Motor neuron (in vitro differentiated cells): ENCODE measurements at regions not wholly inside any gene's neighbourhood (a gene's known extent, or its start where the extent isn't known, plus 50 kb on each side); places are given as distances from the start of the nearest gene placed in this dataset.
"Not testable (repeated sequence)": the region's sequence is repeated elsewhere in the genome, so short reads cannot be mapped to it uniquely, and the experiment has no call there.

Experiments used
- ATAC-seq, 8 experiments: fragments of 200-7000 bp; cut with Tn5 transposase; replicated peaks in 6 of 8; 2 replicates each; pipeline ENCODE4 v1.8.0; 2021; ENCODE audit warnings: mild to moderate bottlenecking in 8 of 8, moderate library complexity in 8 of 8
- H3K27ac ChIP-seq, 2 donors: fragments of 250-450 bp; sonication (Bioruptor Pico); 2 replicates each; pipeline ENCODE4 v1.9.0; 2021; ENCODE audit warnings: antibody characterized with exemption in 2 of 2, mild to moderate bottlenecking in 2 of 2, moderate library complexity in 1 of 2
- H3K4me1 ChIP-seq, 2 donors: fragments of 250-450 bp; sonication (Bioruptor Pico); replicated peaks in 1 of 2; 2 replicates each; pipeline ENCODE4 v1.6.1; 2021; ENCODE audit warnings: antibody characterized with exemption in 2 of 2, mild to moderate bottlenecking in 2 of 2, moderate library complexity in 1 of 2
- H3K4me3 ChIP-seq, 5 donors: fragments of 250-450 bp; sonication (Bioruptor Pico); 2 replicates each; pipeline ENCODE4 v1.9.0; 2021; ENCODE audit warnings: antibody characterized with exemption in 5 of 5, mild to moderate bottlenecking in 5 of 5, moderate library complexity in 4 of 5
- WGBS, 10 experiments: fragments of 450-650 bp; shearing (Covaris generic); methylation state at CpG; one replicate each; pipeline ENCODE4 v1.0.0; 2022; 5-methylcytosine and 5-hydroxymethylcytosine counted together
- in situ Hi-C, 9 experiments: fragments of 400-800 bp; cut with MboI; loops; one replicate each; pipeline ENCODE4 v1.15.0; 2021; ENCODE audit warnings: low sequenced_read_pairs in 9 of 9, low pct_unique_long_range_greater_than_20kb in 2 of 9; ENCODE audit not compliant: unreplicated experiment in 9 of 9

GRCh38 chr3:117872594-117873248, 1161.9 kb downstream of the IGSF11 start:
- in situ Hi-C loops, H3K4me3 ChIP-seq, H3K27ac ChIP-seq: not testable (repeated sequence)
- 58 to 97% (median 90%) methylated on average over 2 to 14 of the region's 15 CpGs for WGBS, 10 experiments
- ATAC-seq, result peak in 5 of 8 experiments; percentile 27 to 85 (median 83)
- peaks cover 3 to 11% of the 10 kb centered on the region in 2 donors for H3K4me1 ChIP-seq

GRCh38 chr3:117873249-117873600, 1161.4 kb downstream of the IGSF11 start:
- in situ Hi-C loops, result no loop called here
- Histone ChIP-seq H3K4me3 (no peak overlapping the region), H3K27ac (peak overlapping the region in 1 of 2 donors; percentile 4), H3K4me1 (peaks cover 7 to 15% of the 10 kb centered on the region in 2 donors)
- peak in 7 of 8 experiments; percentile 12 to 95 (median 76) for ATAC-seq
- 0 to 100% (median 42%) methylated on average over 1 to 3 of the region's 3 CpGs for WGBS, 10 experiments

- in situ Hi-C loops, result no loop called here
- no peak overlapping the region for H3K27ac ChIP-seq
- 20 to 83% (median 39%) methylated on average over 1 to 4 of the region's 4 CpGs for WGBS, 10 experiments
- peaks cover 7 to 15% of the 10 kb centered on the region in 2 donors for H3K4me1 ChIP-seq
- peak in 3 of 8 experiments; percentile 61 to 76 (median 75) for ATAC-seq
- H3K4me3 ChIP-seq, result no peak overlapping the region
Measured at GRCh38 chr3:117874028-117874690, 1160.5 kb downstream of the IGSF11 start.

- Histone ChIP-seq H3K4me3 (no peak overlapping the region), H3K27ac (no peak overlapping the region), H3K4me1 (peaks cover 7 to 15% of the 10 kb centered on the region in 2 donors)
- in situ Hi-C loops, result no loop called here
- 14 to 86% (median 60%) methylated on average over 1 of the region's 1 CpG; no CpG with 5 or more reads in 1 of the 10 experiments for WGBS, 10 experiments
- no peak for ATAC-seq
Measured at GRCh38 chr3:117874904-117875874, 1159.5 kb downstream of the IGSF11 start.

DNA sequence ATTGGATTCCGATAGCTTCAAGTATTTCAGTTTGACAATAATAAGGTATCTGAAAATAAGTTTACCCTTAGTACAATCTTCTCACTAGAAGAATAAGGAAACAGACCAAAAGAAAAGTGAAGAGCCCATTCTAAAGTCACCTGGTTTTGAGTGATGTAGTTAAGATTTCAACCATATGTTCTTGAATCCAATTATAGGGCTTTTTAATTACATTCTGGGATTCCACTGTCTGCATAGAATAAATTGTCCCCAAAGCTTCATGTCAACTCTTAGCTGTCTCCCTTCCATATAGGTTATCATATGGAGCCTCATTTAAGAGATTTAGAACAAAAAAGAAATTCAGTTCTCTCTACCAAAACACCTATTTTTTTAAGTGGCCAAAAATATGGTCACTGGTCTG, 1158.8 kb downstream of the IGSF11 start:
- Histone ChIP-seq H3K4me3 (no peak overlapping the region), H3K4me1 (peaks cover 7 to 15% of the 10 kb centered on the region in 2 donors), H3K27ac (no peak overlapping the region)
- ATAC-seq, result no peak
- 27 to 100% (median 83%) methylated on average over 1 of the region's 1 CpG; no CpG with 5 or more reads in 3 of the 10 experiments for WGBS, 10 experiments
- in situ Hi-C loops, result no loop called here

- Histone ChIP-seq H3K4me1 (peaks cover 25% of the 10 kb centered on the region in 2 donors), H3K27ac (no peak overlapping the region), H3K4me3 (no peak overlapping the region)
- ATAC-seq, result no peak
- 0 to 93% (median 67%) methylated on average over 1 to 2 of the region's 2 CpGs; no CpG with 5 or more reads in 1 of the 10 experiments for WGBS, 10 experiments
- in situ Hi-C loops, result no loop called here
Measured at GRCh38 chr3:117880638-117881037, 1154.0 kb downstream of the IGSF11 start.

GRCh38 chr3:117881210-117881609, 1153.4 kb downstream of the IGSF11 start:
- peaks cover 24 to 25% of the 10 kb centered on the region in 2 donors for H3K4me1 ChIP-seq
- H3K27ac ChIP-seq, result no peak overlapping the region
- in situ Hi-C loops, result no loop called here
- WGBS, 10 experiments, result 14 to 100% (median 79%) methylated on average over 1 to 2 of the region's 2 CpGs
- no peak overlapping the region for H3K4me3 ChIP-seq
- ATAC-seq, result peak in 2 of 8 experiments; percentile 59 to 72

DNA sequence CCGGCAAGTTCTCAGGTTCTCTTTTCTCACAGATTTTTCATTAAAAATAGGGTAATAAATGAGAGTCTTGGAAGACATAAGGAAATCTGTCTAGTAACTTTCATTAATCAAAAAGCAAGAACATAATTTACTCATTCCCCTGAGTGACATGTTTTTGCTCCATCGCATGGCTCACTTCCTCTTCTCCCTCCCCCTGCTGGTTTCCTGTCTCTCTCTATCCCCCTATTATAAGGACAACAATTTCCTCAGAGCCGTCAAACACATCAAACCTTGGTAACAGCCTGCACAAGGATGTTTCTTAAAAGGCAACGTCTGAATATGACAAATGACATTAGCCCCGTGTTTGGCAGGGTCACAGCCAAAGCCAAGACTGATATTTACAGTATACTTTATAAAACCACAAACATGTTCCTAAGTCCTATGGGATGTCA, 1149.6 kb downstream of the IGSF11 start:
- no peak overlapping the region for H3K27ac ChIP-seq
- H3K4me1 ChIP-seq, result peaks cover 28 to 49% of the 10 kb centered on the region in 2 donors
- peak in 4 of 8 experiments; percentile 8 to 46 (median 22) for ATAC-seq
- in situ Hi-C loops, result no loop called here
- no peak overlapping the region for H3K4me3 ChIP-seq
- WGBS, 10 experiments, result 0 to 90% (median 51%) methylated on average over 1 to 4 of the region's 5 CpGs; no CpG with 5 or more reads in 2 of the 10 experiments

GRCh38 chr3:117886147-117886546, 1148.5 kb downstream of the IGSF11 start:
- WGBS, 10 experiments, result 56 to 100% (median 98%) methylated on average over 1 to 3 of the region's 3 CpGs; no CpG with 5 or more reads in 4 of the 10 experiments
- Histone ChIP-seq H3K27ac (no peak overlapping the region), H3K4me3 (no peak overlapping the region), H3K4me1 (peaks cover 28 to 49% of the 10 kb centered on the region in 2 donors)
- ATAC-seq, result no peak
- in situ Hi-C loops, result no loop called here

GRCh38 chr3:117887031-117887430, 1147.6 kb downstream of the IGSF11 start:
- WGBS, 10 experiments, result 18 to 100% (median 91%) methylated on average over 1 to 3 of the region's 3 CpGs
- in situ Hi-C loops, result no loop called here
- ATAC-seq, result no peak
- Histone ChIP-seq H3K4me3 (no peak overlapping the region), H3K27ac (no peak overlapping the region), H3K4me1 (peaks cover 28 to 49% of the 10 kb centered on the region in 2 donors)

GRCh38 chr3:117887901-117888300, 1146.7 kb downstream of the IGSF11 start:
- in situ Hi-C loops, result no loop called here
- ATAC-seq, result peak in 5 of 8 experiments; percentile 78 to 88 (median 86)
- 0 to 42% (median 26%) methylated on average over 2 to 4 of the region's 4 CpGs; no CpG with 5 or more reads in 1 of the 10 experiments for WGBS, 10 experiments
- Histone ChIP-seq H3K4me3 (no peak overlapping the region), H3K4me1 (peaks cover 33 to 55% of the 10 kb centered on the region in 2 donors), H3K27ac (no peak overlapping the region)

DNA sequence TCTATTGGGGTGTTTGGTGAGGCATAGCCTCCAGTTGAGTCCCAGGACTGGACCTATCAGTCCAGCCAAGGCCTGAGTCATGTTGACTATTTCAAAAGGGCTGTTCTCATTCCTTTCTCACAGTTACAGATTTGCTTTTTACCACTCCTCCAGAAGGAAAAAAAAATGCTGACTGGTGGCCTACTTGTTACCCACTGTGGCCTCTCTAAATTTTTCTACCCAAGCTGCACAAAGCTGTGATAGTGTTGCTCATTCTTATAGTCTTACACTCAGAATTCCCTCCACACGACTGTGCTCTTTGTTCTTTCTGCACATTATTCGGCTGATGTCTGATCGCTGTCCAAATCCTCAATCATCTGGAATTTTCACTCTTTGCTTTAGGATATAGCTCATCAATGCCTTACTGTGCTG, 1142.2 kb downstream of the IGSF11 start:
- H3K4me1 ChIP-seq, result peaks cover 16 to 31% of the 10 kb centered on the region in 2 donors
- H3K27ac ChIP-seq, result no peak overlapping the region
- WGBS, 10 experiments, result 8 to 100% (median 75%) methylated on average over 2 to 3 of the region's 3 CpGs; no CpG with 5 or more reads in 1 of the 10 experiments
- in situ Hi-C loops, result no loop called here
- peak in 5 of 8 experiments; percentile 22 to 62 (median 48) for ATAC-seq
- no peak overlapping the region for H3K4me3 ChIP-seq

- no peak overlapping the region for H3K4me3 ChIP-seq
Measured at GRCh38 chr3:117893001-117893400, 1141.6 kb downstream of the IGSF11 start.

More at GRCh38 chr3:117893001-117893400, 1141.6 kb downstream of the IGSF11 start:
- in situ Hi-C loops, result no loop called here
- H3K27ac ChIP-seq, result no peak overlapping the region
- ATAC-seq, result no peak
- H3K4me1 ChIP-seq, result peaks cover 16 to 28% of the 10 kb centered on the region in 2 donors
